IPS DF 4.7 (cell line): ENCODE measurements at regions not wholly inside any gene's neighbourhood (a gene's known extent, or its start where the extent isn't known, plus 50 kb on each side); places are given as distances from the start of the nearest gene placed in this dataset.
"Not testable (repeated sequence)": the region's sequence is repeated elsewhere in the genome, so short reads cannot be mapped to it uniquely, and the experiment has no call there.

Experiments
- DNase-seq: peaks from one replicate; pipeline ENCODE4 v3.0.0-alpha.2; 2013; ENCODE audit warnings: low spot score; ENCODE audit errors: extremely low read depth

- DNase-seq = no peak
These were observed 265.4 kb downstream of the INHBA start for GRCh38 chr7:41437257-41438196.

- DNase-seq = no peak
These were observed 266.8 kb downstream of the INHBA start for GRCh38 chr7:41436139-41436538.

GRCh38 chr7:41435020-41435419 is 267.9 kb downstream of the INHBA start:
- DNase-seq = not testable (repeated sequence)

DNA sequence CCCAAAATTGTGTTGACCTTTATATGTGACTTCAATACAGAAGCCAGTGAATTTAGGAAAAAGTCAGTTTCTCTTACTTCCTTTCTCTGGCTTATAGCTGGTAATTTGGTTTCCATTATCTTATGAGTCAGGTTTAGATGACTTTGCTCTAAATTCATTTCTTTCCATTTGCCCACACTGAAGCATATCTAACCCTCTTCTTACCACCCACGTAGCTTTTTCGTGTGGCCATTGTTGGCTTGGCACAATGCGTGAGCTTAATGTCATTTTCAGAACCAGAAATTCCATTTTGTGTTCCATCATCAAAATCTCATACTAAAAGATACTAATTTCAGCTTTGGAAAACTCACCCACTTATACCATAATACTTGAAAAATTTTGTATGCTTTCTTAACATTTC is 271.2 kb downstream of the INHBA start:
- DNase-seq = no peak

- DNase-seq = no peak
These were observed 274.5 kb downstream of the INHBA start for GRCh38 chr7:41428381-41428780.

- no peak for DNase-seq
These were observed 277.0 kb downstream of the INHBA start for GRCh38 chr7:41425926-41426325.

GRCh38 chr7:41421056-41421455 is 281.8 kb downstream of the INHBA start:
- no peak for DNase-seq

- DNase-seq = no peak
These were observed 282.5 kb downstream of the INHBA start for GRCh38 chr7:41420421-41420820.

GRCh38 chr7:41418337-41418736 is 284.6 kb downstream of the INHBA start:
- no peak for DNase-seq

GRCh38 chr7:41416208-41416595 is 286.7 kb downstream of the INHBA start:
- DNase-seq = no peak

DNA sequence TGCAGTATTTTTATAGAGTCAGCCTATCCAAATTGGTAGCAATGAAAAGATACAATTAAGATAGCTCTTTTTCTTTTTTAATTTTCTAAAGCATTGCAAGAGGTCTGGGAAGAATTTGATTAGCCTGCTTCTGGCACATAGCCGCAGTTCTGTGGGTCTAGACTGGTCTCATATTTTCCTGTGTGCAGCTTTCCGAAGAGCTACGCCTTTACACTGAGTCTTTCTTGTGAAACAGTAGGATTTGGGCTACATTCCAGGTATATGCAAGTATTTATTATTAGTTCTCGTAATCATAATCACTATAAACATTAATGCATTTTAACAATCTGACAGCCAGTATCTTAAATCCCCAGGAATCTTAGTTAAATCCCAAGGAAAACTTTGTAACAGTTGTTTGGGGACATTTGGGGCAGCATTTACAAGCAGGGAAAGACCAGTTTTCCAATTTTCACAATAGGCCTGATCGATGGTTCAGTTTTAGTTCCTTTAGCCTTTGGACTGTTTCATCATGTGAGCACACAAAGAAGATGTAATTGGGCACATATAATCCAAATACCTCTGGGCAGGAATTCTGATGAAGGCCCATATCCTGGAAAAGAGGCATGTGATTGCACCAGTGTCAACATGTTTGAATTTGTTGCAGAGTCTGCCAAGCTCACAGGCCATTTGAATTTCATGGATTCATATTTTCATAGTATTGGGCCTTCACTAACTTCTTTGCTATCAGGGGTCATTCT is 287.3 kb downstream of the INHBA start:
- DNase-seq = no peak

- DNase-seq = no peak
These were observed 287.8 kb downstream of the INHBA start for GRCh38 chr7:41415051-41415450.

DNA sequence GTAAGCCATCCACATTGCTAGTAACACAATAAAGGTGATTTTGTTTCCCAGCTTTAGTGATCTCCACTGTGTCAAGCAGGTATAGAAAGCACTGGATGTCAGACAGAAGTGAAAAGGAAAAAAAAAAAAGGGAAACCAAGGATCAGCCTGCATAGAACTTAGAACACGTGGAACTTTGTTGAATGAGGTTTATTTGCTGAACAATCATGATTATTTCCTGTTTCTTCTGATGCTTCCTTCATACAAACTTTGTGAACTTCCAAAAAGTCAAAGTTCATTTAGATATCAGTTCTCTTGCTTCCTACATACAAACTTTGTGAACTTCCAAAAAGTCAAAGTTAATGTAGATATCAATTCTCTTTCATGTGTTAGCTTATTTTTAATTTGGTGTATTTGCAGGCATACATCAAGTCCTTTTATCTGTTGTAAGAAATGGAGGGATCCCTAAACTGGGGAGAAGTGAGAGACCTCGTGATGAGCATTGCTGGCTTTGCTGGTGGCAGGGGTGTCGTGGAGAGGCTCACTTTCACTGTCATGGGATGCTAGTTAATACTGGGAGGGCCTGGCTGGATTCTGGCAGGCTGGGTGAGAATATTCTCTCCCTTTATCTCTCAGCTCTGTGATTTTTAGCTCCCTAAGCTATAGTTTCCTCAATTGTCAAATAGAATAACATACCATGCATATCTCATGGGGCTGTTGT is 298.4 kb downstream of the INHBA start:
- no peak for DNase-seq

DNA sequence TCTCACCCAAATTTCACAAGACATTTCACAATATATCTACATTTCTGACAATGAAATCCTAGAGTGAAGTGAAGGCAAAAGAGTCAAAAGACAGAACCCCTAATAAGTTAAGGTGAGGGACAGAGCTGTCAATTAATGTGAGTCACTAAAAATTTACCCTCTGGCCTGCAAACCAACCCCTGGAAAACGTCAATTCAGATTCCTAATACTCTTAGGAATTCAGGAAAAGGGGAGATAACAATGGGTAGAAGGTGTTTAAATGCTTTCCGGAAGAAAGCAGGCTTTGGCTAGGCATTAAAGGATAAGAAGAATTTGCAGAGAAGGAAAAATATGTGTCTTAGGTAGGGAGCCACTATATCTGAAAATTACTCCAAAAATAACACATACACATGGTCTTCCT is 299.6 kb downstream of the INHBA start:
- no peak for DNase-seq

DNA sequence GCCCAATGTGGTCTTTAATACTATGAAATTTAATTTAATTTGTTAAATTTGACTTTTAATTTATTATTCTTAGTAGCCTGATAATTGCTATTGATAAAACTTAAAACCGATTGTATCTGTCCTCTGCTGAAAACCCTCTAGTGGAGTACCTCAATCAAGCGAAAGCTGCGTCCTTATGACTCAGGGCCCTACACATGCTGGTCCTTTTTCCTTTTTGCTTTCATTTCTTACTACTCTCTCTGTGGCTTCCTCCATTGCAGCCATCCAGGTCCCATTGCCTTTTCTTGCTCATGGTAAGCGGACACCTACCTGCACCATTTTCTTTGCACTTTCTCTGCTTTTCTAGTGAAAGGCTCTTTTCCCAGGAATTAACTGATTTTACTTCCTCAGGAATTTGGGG is 301.1 kb downstream of the INHBA start:
- no peak for DNase-seq

DNA sequence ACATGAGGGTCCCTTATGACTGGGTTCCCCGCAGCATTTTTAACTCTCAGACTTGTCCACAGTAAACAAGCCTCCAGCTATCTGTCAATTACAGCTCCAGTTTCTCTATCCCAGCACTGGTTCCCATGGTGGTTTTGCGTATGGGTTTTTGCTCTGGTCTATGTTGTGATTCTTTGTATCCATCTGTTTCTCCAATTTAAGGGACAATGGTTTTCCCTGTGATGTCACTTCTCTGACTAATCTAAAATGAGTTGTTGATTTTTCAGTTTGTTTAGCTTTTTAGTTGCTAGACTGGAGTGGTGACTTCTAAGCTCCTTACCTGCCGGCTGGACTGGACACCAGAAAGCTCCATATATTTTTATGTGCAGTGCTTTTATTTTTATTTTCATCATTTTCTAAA is 303.7 kb downstream of the INHBA start:
- DNase-seq = no peak

- no peak for DNase-seq
These were observed 311.1 kb downstream of the INHBA start for GRCh38 chr7:41391818-41392217.

- not testable (repeated sequence) for DNase-seq
These were observed 314.0 kb downstream of the INHBA start for GRCh38 chr7:41388933-41389332.

GRCh38 chr7:41385996-41386395 is 316.9 kb downstream of the INHBA start:
- no peak for DNase-seq

DNA sequence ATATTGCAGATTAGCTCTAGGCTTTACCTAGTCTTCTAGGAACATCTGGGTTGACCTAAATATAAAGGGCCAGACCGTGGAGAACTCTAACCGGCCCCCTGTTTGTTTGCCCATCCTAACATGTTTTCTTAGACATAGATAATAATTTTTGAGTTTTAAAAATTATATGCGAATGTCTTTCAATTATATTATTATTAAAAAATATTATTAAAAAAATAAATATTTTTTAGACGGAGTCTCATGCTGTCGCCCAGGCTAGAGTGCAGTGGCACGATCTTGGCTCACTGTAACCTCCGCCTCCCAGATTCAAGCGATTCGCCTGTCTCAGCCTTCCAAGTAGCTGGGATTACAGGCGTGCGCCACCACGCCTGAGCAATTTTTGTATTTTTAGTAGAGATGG is 318.5 kb downstream of the INHBA start:
- no peak for DNase-seq

- DNase-seq = no peak
These were observed 319.3 kb downstream of the INHBA start for GRCh38 chr7:41383596-41383995.

DNA sequence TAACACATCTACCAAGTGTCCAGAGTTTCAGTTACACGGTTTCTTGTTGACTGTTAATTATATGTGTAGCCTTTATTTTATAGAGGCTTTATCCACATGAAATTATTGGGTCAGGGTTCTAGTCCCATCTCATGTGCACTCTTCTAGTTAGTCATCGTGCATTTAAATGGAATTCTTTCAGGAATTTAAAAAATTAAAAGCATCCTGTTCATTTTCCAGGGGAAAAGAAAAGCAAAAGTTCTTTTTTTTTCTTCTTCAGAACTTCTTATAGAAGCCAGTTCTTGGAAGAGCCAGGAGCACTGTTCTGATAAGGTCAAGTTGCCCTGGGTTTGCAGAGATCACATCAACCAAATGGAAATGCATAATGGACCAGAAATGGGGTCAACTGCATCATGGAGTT is 324.7 kb downstream of the INHBA start:
- DNase-seq = no peak
